Muscle of back (tissue), 3 donors: ENCODE measurements at regions not wholly inside any gene's neighbourhood (a gene's known extent, or its start where the extent isn't known, plus 50 kb on each side); places are given as distances from the start of the nearest gene placed in this dataset.

ENCODE experiments used
- DNase-seq, 3 donors: peaks; one replicate each; pipeline versions ENCODE4 v3.0.0 to v3.0.0-alpha.2; 2013

DNA sequence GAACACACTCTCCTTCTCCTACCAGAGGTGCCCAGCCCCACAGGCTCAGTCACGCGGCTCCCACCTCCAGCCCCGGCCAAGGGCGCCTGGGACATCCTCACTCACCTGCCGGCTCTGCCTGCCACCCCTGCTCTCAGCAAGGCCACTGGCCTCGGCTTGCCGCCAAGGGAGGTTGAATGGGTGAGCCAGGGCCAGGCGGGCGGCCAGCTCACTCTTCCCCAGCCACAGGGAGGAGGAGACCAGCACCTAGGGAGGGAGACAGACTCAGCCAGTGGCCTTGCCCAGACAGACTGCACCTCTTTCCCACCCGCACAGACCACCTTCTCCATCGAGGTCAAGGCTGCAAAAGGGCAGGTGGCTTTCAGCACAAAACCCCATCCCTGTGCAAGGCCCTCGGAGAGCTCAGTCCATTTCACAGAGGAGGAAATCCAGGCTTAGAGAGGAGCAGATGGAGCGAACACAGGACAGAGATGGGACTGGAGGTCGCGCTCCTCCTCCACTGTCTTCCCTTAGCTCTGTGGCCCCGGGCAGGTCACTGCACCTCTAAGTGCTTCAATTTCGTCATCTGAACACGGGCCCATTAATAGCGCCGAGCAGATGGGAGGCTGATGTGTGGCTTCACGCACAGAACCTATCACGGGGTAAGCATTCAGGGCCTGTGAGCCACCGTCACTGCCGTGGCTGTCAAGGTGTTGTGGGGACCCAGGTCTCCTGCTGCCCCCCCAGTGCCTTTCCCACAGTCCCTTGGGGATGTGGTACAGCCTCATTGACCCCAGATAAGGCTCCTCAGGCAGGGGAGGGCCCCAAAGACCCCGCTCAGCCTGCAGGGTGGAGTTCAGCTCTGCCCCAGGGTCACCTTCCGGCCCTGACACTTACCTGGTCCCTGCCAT is 56.1 kb downstream of the RMI2 start:
- DNase-seq: no peak

DNA sequence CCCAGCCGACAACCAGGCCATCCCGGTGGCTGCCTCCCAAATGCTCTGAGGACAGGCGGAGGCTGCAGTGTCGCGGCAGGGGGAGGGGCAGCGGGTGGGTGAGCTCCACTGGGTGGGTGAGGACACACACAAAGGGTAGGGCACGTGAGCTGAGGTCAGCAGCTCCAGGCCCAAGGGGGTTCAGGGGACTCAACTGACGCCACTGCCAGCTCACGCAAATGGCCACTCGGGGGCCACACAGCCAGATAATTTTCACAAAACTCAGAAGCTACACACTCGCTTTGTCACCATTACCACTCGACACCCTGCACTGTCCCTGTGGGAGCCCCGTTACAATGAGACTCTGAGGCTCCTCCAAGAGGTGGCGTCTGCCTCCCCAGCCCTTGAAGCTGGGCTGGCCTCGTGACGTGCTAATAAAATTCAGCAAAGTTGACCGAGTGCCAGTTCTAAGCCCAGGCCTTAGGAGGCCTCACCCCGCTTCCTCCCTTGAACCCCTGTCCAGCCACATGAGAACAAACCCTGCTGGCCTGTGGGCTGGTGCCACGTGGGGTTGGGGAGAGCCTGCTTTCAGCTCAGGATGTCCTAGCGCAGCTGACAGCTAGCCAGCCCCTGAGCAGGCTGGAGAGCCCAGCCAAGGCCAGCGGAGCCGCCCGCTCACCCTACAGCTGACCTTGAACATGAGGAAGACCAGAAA is 56.9 kb downstream of the RMI2 start:
- DNase-seq: no peak

DNA sequence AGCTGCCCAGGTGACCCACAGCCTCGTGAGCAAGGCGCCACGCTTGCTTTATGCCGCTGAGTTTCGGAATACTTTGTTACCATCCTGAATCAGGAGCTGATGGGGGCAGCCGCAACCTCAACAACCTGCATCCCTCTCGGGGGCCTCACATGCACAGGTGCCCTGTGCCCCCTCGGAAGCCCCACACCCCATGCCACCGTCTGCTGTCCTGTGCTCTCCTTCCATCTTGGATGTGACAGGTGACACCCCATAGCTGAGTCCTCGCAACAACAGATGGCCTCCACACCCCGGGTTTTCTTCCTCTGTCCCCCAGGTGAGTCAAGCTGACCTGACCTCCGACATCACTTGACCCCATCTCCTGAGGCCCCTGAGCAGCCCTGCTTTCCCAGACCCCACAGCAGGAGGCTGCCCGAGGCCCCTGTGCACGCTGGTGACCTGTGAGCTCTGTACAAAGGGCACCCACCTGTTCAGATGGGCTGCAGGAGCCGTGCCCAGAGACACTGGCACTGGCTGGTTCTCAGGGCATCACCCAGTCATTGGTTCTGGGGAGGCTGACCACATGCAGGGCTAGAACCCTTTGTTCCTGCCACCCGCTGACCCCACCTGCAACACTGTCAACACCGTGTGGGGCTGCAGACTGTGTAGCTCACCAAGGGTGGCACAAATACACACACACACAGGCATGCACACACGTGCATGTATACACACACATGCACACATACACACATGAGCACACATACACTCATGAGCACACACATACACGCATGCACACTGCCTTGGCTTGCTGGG is 57.7 kb downstream of the RMI2 start:
- no peak for DNase-seq

DNA sequence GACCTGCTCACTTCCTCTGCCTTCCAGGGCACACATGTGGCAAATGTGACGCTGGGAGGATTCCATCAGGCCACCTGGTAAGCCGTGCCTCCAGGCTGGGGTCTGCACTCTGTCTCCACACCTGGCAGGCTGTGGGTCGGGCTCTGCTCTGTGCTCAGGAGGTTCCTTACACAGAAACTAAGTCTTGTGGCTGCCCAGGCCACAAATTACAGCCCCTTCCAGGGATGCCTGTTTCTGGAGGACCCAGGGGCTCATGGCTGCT is 58.2 kb downstream of the RMI2 start:
- no peak for DNase-seq

DNA sequence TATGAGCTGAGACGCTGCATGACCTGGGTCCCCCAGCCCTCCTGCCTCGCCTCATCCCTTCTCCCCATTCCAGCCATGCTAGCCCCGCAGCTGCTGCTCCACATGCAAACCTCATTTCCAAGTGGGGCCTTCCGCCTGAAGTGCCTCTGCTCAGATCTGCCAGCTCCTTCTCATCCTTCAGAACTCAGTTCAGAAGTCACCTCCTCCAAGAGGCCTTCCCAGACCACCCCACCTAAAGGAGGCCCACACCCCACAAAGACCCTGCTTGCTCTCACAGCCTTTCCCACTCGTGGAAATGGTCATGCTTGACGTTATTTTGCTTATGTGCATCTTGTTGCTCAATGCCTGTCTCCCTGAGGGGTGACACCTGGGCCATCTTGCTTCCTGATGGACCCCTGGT is 58.7 kb downstream of the RMI2 start:
- no peak for DNase-seq

DNA sequence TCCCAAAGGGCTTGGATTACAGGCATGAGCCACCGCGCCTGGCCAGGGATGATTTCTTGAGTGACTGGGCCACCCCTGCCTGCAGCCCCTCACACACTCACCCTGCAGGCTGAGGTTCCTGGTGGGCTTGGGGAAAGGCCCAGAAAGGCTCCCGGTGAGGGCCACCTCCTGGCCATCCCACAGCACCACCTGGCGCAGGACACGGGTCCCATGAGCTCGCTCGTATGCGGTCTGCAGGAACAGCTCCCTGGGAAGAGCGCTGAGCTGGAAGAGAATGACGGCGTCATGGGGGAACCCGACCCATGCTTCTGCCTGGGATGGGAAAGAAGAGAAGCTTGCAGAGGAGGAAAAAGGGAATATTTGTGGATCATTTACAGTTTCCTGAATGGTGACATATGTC is 59.3 kb downstream of the RMI2 start:
- no peak for DNase-seq

DNA sequence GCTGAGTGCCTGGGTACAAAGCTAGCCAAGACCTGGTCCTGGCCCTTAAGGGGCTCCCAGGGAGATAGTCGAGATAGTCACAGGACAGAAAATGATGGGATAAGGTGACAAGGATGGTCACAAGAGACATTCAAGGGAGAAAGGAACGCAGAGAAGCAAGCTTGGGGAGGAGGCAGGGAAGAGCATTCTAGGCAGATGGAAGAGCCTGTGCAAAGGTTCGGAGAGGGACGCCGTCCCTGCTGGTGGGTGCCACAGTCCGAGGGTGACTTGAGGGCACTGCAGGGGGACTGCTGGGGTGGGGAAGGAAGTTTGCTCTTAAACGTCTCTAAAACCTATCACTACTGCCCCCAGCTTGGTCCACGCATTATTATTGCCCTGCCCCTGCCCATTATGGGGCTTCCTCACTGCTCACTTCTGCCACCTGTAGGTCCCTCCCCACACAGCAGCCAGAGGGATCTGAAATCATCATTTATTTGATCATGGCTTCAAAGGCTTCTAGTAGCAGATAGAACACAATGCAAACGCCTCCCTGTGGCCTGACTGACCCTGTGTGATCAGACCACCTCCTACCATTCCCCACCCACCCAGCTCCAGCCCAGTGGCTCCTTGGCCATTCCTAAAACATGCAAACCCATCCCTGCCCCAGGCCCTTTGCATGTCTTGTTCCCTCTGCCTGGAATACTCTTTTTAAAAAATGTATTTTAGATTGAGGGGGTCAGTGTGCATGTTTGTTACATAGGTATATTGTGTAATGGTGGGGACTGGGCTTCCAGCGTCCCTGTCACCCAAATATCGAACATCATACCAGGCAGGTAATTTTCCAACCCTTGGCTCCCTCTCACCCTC is 60.3 kb downstream of the RMI2 start:
- no peak for DNase-seq

DNA sequence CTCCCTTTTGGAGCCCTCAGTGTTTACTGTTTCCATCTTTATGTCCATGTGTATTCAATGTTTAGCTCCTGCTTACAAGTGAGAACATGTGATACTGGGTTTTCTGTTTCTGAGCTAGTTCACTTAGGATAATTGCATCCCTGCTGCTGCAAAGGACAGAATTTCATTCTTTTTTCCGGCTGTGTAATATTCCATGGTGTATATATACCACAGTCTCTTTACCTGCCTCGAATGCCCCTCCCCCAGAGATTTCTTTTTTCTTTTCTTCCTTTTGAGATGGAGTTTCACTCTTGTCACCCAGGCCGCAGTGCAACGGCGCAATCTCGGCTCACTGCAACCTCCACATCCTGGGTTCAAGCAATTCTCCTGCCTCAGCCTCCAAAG is 60.9 kb downstream of the RMI2 start:
- no peak for DNase-seq

DNA sequence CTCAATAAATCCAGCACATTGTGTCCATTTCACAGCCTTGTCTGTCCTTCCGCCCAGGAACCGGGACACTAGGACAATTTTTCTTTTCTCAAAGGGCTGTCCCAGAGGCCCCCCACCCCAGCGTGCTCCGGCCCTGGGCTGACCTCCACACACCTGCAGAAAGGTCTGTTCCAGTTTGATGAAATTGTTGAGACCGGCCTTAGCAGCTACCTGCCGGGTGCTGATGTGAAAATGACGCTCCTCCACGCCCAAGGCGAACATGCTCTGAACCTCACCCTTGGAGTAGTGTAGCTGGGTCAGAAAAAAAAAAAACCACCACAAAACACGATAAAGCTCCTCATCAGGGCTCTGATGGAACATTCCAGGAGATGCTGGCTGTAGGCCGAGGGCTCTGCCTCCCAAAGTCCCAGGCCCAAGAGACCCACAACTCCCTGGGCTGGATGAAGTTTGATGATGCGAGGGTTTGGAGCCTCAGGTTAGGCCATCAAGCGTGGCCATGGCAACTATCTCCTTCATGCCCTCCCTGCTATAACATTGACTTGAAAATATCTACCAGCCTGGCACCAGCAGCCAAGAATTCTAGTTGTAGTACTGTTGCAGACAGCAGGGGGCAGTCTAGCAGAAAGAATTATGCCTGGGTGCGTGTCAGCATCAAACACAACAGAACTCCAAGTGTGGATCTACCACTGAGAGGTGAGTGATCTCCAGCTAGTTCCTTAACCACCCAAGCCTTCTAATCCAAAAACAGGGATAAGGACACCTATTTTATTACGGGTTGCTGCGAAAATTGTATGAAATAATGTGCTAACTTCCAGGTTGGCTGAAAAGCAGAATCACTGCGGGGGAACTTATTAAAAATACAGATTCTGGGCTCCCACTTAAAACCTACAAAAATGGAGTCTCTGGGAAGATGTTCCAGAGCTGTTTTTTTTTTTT is 62.1 kb downstream of the RMI2 start:
- peak; percentile 43 to 79 (median 51) for DNase-seq

DNA sequence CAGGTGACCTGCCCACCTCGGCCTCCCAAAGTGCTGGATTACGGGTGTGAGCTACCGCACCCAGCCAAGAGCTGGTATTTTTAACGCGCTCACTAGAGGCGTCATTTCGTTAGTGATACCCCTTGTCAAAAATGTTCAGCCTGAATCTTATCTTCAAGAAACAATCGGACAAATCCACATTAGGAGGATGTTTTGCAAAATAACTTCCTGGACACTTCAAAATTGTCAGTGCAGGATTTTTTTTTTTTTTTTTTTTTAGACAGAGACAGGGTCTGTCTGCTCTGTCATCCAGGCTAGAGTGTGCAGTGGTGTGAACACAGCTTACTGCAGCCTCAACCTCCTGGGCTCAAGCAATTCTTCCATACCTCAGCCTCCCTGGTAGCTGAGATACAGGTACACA is 63.0 kb downstream of the RMI2 start:
- DNase-seq: no peak

DNA sequence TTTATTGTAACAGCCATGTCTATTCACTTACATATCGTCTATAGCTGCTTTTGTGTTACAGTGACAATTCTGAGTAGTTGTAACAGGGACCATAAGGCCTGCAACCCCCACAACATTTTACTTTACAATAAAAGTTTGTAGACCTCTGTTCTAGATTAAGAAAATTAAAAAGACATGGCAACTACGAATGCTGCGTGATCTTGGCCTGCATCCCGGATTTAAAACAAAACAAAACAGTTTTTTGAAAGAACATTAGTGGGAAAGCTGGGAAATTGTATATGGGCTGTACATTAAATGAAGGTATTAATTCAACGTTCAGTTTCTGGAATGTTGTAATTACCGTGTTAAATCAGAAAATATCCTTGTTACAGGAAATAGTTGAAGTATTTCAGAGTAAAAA is 64.1 kb downstream of the RMI2 start:
- DNase-seq: peak in 1 of 3 donors; percentile 38

DNA sequence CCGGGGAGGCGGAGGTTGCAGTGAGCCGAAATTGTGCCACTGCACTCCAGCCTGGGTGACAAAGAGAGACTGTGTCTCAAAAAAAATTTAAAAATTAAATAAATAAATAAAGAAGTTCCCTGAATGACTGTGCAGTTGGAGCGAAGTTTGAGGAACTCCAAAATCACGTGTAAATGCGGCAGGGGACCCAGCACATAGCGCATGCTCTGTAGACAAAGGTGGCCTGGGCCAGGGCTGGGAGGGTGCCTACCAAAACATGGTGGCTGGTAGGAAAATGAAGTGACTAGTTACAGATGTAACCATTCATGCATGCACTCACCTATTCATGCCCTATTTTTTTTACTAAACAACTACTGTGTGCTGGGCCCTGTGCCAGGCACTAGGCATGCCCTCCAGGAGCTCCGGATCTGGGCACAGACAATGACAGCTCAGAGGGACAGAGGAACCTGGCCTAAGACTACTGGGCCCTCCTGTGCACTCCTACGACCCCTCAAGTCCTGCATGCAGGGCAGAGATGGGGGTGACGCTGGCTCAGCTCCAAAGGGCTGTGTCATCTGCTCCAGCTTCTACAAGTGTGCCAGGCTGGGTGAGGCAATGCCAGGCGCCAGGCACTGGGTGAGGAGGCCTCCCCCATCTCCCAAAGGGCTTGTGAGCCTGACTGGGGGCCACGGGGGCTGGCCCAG is 65.3 kb downstream of the RMI2 start:
- no peak for DNase-seq

DNA sequence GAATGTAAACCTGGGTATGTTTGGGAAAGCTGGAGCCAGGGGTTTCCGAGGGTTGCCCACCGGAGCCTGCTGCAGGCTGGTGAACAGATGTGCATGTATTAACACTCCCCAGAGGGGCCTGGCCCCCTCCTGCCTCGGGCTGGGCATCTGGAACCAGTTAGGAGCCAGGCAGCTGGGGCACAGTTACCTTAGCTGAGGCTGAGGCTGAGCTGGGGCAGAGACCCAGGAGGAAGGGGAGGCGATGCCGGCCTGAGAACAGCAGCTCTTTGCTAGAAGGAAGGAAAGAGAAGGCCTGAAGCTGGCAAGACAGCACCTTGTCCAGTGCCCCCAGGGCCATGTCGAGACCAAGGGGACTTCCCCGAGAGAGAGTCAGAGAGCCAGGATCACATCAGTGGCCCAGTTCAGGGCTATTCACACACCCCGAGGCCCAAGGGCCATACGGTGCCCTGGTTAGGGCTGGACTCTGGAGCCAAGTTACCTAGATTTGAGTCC is 65.8 kb downstream of the RMI2 start:
- DNase-seq: no peak

DNA sequence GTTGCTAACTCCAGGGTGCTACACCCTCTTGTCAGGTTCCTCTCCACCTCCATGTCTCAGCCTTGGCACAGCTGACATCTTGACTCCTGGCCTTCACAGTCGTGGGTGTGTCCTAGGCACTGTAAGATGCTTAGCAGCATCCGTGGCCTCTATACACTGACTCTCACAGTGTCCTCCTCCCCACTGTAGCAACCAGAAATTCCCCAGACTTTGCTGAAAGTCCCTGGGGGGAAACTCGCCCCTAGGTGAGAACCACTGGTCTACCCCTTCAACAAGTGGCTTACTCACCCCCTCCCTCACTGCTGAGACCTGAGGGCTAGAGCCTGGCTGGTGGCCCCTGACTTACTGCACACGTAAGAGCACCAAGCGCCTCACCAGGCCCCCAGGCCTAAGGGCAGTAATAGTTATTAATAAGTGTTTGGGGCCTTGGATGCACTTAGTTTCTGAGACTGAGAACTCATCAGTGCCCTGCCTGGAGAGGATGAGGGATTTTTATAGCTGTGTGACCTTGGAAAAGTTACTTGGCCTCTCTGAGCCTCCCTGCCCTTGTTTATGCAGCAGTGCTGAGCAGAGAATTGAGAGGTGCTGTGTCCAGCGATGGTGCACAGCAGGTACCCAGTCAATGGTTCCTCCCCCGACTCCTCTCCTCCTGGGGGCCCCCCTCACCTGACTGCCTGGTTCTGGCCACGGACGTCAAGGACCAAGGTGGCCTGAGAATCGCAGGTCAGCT is 67.1 kb downstream of the RMI2 start:
- no peak for DNase-seq

DNA sequence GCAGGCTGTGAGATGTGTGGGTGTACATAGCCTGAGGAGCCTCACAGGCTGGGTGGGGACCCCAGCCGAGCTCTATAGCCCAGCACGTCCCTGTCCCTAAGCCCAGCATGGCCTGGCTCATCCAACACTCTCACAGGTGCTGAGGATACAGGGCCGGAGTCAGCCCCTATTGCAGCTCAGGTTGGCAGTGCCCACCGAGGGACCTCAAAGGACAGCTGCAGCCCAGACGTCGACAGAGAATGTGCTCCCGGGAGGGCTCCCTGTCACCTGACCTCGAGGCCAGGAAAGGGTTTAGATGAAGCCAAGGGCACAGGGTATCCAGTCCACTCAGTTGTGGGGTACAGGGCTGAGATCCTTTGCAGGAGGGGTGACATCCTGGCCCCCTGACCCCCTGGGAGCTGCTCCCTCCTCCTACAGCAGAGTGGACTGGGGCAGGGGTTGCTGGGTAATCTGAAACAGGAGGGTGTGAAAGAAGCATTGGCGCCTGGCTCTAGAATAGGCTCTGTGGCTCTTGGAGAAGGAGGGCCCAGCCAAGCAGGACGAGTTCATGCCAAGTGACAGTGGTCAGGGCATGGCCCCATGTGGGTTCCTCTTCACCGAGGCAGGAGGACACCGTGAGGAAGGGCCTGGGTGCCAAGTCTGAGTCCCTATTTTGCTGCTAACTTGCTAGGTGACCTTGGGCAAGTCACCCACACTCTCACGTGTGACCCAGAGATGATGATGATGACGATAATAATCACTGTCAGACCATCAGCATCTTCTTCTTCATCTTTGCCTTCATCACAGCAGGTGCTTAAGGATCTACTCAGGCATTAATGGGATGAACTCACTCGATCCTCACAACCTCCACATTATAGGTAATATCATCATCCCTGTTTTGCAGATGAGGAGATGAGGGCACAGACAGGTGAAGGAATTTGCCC is 68.0 kb downstream of the RMI2 start:
- no peak for DNase-seq

DNA sequence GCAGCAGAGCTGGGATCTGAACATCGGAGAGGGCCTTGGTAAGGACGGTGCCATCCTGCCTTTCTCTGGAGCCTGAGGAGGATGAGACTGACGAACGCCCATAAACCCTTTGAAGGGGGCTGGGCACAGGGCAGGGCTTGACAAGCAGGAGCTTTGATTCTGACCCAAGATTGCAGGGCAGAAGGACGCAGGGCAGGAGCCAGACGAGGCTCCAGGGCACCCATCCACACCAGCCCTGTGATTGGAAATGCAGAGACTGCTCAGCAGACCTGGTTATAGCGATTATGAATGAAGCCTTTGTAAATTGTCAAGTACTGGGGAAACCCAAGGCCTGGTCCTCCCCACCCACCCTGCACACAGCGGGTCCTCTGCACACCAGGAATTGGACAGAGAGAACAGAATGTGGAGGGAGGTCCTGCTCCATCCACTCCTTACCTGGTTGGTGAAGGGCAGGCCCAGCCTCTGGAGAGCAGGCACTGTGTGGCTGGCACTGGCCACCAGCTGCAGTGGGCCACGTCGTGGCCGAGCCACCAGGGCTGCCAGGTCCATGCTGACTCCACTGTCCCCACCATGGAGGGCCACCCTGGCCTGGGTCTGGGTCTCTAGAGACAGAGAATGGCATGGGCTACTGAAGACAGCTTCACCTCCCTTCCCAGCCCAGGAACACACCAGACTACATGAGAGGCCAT is 68.8 kb downstream of the RMI2 start:
- no peak for DNase-seq
